ENCODE measurements at regions not wholly inside any gene's neighbourhood (a gene's known extent, or its start where the extent isn't known, plus 50 kb on each side); places are given as distances from the start of the nearest gene placed in this dataset.
"Not testable (repeated sequence)": the region's sequence is repeated elsewhere in the genome, so short reads cannot be mapped to it uniquely, and the experiment has no call there.

- TF ChIP-seq, protein P1, sequence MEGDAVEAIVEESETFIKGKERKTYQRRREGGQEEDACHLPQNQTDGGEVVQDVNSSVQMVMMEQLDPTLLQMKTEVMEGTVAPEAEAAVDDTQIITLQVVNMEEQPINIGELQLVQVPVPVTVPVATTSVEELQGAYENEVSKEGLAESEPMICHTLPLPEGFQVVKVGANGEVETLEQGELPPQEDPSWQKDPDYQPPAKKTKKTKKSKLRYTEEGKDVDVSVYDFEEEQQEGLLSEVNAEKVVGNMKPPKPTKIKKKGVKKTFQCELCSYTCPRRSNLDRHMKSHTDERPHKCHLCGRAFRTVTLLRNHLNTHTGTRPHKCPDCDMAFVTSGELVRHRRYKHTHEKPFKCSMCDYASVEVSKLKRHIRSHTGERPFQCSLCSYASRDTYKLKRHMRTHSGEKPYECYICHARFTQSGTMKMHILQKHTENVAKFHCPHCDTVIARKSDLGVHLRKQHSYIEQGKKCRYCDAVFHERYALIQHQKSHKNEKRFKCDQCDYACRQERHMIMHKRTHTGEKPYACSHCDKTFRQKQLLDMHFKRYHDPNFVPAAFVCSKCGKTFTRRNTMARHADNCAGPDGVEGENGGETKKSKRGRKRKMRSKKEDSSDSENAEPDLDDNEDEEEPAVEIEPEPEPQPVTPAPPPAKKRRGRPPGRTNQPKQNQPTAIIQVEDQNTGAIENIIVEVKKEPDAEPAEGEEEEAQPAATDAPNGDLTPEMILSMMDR (IDR thresholded peaks at IDR 0.05; ENCODE audit: insufficient read depth, low read length) = no peak
- no peak overlapping the region for H3K4me3 ChIP-seq (ENCODE audit: low read depth, low read length)
- no peak for DNase-seq (ENCODE audit: low read depth)
These were observed 84.7 kb upstream of the ALCAM start for GRCh38 chr3:105281989-105282388.

GRCh38 chr3:105284876-105285275 lies 81.8 kb upstream of the ALCAM start:
- DNase-seq (ENCODE audit: low read depth) = no peak
- H3K4me3 ChIP-seq (ENCODE audit: low read depth, low read length) = no peak overlapping the region
- TF ChIP-seq, protein P1 (IDR thresholded peaks at IDR 0.05; ENCODE audit: insufficient read depth, low read length) = no peak

DNA sequence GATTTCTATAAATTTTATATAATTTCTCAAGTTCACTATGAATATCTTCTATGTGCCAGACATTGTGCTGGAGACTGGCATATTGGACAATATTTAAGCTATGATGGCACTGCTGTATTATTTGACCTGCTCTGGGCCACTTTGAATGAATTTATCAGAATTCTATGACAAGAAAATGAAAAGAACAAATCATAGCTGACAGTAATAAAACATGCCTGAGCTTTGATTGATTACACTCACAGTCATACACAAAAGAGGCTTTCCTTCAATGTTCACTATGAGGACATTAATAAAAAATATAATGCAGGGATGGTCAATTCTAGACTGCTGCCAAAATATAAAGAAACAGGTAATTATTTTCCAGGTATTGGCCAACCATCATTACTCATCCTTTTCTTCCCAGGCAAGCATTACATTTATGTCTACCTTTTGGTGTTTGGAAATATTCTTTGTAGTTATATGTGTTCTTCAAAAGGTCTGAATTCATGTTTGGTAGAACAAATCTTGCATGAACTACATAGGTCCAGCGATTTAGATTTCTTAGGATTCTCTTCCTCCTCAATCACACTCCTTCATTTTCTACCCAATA lies 81.0 kb upstream of the ALCAM start:
- no peak for DNase-seq (ENCODE audit: low read depth)
- H3K4me3 ChIP-seq (ENCODE audit: low read depth, low read length) = no peak overlapping the region
- TF ChIP-seq, protein P1 (IDR thresholded peaks at IDR 0.05; ENCODE audit: insufficient read depth, low read length) = no peak

- no peak for DNase-seq (ENCODE audit: low read depth)
- TF ChIP-seq, protein P1 (IDR thresholded peaks at IDR 0.05; ENCODE audit: insufficient read depth, low read length) = no peak
- H3K4me3 ChIP-seq (ENCODE audit: low read depth, low read length) = no peak overlapping the region
These were observed 73.3 kb upstream of the ALCAM start for GRCh38 chr3:105293441-105293840.

DNA sequence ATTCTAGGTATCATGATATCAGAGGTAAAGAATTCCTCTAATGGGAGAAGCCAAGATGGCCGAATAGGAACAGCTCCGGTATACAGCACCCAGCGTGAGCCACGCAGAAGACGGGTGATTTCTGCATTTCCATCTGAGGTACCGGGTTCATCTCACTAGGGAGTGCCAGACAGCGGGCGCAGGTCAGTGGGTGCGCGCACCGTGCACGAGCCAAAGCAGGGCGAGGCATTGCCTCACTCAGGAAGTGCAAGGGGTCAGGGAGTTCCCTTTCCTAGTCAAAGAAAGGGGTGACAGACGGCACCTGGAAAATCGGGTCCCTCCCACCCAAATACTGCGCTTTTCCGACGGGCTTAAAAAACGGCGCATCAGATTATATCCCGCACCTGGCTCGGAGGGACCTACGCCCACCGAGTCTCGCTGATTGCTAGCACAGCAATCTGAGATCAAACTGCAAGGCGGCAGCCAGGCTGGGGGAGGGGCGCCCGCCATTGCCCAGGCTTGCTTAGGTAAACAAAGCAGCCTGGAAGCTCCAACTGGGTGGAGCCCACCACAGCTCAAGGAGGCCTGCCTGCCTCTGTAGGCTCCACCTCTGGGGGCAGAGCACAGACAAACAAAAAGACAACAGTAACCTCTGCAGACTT lies 70.4 kb upstream of the ALCAM start:
- not testable (repeated sequence) for H3K4me3 ChIP-seq (ENCODE audit: low read depth, low read length); DNase-seq (ENCODE audit: low read depth)

DNA sequence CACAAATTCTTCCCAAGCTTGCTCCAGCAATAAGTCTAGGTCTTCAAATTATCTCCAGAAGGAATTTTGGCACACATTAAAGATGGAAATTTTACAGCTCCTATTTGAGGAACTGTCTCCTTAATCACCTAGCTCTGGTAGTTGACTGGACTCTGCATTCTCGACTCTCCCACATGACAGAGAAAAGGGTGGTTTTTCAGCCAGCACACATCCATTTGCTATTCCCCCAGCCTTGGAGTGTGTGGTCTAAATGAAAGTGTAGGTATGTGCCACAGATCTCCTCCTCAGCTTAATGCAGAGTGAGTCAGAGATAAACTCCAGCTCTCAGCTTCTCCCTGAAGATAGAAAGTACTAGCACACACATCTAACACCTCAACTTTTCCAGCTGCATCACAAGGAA lies 62.2 kb upstream of the ALCAM start:
- no peak overlapping the region for H3K4me3 ChIP-seq (ENCODE audit: low read depth, low read length)
- TF ChIP-seq, protein P1 (IDR thresholded peaks at IDR 0.05; ENCODE audit: insufficient read depth, low read length) = no peak
- DNase-seq (ENCODE audit: low read depth) = peak; percentile 15

DNA sequence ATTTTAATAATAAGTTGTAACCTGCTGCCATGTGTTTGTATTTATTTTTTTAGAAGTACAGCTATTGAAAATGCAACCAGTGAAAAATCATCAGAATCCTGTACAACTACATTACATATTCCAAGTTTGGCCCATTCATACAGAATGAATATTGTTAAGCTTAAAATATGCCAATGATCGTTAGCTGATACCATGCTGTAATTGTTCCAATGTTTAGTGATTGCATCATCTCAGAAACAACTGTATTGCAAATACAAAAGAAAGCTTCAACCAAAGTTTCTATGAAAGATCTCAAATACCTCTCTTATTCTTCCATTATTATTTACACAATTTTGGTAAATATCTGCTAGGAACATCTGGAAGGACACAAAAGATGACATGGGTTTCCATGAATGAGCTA lies 51.6 kb upstream of the ALCAM start:
- H3K4me3 ChIP-seq (ENCODE audit: low read depth, low read length) = no peak overlapping the region
- TF ChIP-seq, protein P1 (IDR thresholded peaks at IDR 0.05; ENCODE audit: insufficient read depth, low read length) = no peak
- DNase-seq (ENCODE audit: low read depth) = peak; percentile 25

Data from fibroblast of the aortic adventitia (primary cell).